ENCODE measurements at regions not wholly inside any gene's neighbourhood (a gene's known extent, or its start where the extent isn't known, plus 50 kb on each side); places are given as distances from the start of the nearest gene placed in this dataset.
"Not testable (repeated sequence)": the region's sequence is repeated elsewhere in the genome, so short reads cannot be mapped to it uniquely, and the experiment has no call there.

GRCh38 chr5:17129093-17129849 lies 88.2 kb upstream of the BASP1 start:
- DNase-seq (ENCODE audit: low spot score) = no peak

- not testable (repeated sequence) for DNase-seq (ENCODE audit: low spot score)
Observed at GRCh38 chr5:17130302-17130701, 87.1 kb upstream of the BASP1 start.

GRCh38 chr5:17132444-17133083 lies 84.9 kb upstream of the BASP1 start:
- peak; percentile 16 for DNase-seq (ENCODE audit: low spot score)

GRCh38 chr5:17135050-17135449 lies 82.4 kb upstream of the BASP1 start:
- DNase-seq (ENCODE audit: low spot score) = no peak

GRCh38 chr5:17143335-17143734 lies 74.1 kb upstream of the BASP1 start:
- DNase-seq (ENCODE audit: low spot score) = no peak

- DNase-seq (ENCODE audit: low spot score) = no peak
Observed at GRCh38 chr5:17146280-17146841, 71.1 kb upstream of the BASP1 start.

GRCh38 chr5:17147170-17147569 lies 70.3 kb upstream of the BASP1 start:
- no peak for DNase-seq (ENCODE audit: low spot score)

GRCh38 chr5:17147617-17148016 lies 69.8 kb upstream of the BASP1 start:
- DNase-seq (ENCODE audit: low spot score) = no peak

GRCh38 chr5:17148481-17148880 lies 69.0 kb upstream of the BASP1 start:
- no peak for DNase-seq (ENCODE audit: low spot score)

- no peak for DNase-seq (ENCODE audit: low spot score)
Observed at GRCh38 chr5:17149786-17150185, 67.6 kb upstream of the BASP1 start.

- no peak for DNase-seq (ENCODE audit: low spot score)
Observed at GRCh38 chr5:17150531-17150930, 66.9 kb upstream of the BASP1 start.

GRCh38 chr5:17151686-17152085 lies 65.7 kb upstream of the BASP1 start:
- no peak for DNase-seq (ENCODE audit: low spot score)

GRCh38 chr5:17154211-17154996 lies 63.0 kb upstream of the BASP1 start:
- no peak for DNase-seq (ENCODE audit: low spot score)

GRCh38 chr5:17156463-17156862 lies 61.0 kb upstream of the BASP1 start:
- no peak for DNase-seq (ENCODE audit: low spot score)

GRCh38 chr5:17157294-17157693 lies 60.1 kb upstream of the BASP1 start:
- DNase-seq (ENCODE audit: low spot score) = no peak

GRCh38 chr5:17157916-17158529 lies 59.4 kb upstream of the BASP1 start:
- no peak for DNase-seq (ENCODE audit: low spot score)

- no peak for DNase-seq (ENCODE audit: low spot score)
Observed at GRCh38 chr5:17160756-17161040, 56.7 kb upstream of the BASP1 start.

GRCh38 chr5:17161662-17162061 lies 55.8 kb upstream of the BASP1 start:
- DNase-seq (ENCODE audit: low spot score) = no peak

- DNase-seq (ENCODE audit: low spot score) = no peak
Observed at GRCh38 chr5:17163221-17163620, 54.2 kb upstream of the BASP1 start.

- no peak for DNase-seq (ENCODE audit: low spot score)
Observed at GRCh38 chr5:17167171-17167891, 50.1 kb upstream of the BASP1 start.
